ENCODE measurements at regions not wholly inside any gene's neighbourhood (a gene's known extent, or its start where the extent isn't known, plus 50 kb on each side); places are given as distances from the start of the nearest gene placed in this dataset.

DNA sequence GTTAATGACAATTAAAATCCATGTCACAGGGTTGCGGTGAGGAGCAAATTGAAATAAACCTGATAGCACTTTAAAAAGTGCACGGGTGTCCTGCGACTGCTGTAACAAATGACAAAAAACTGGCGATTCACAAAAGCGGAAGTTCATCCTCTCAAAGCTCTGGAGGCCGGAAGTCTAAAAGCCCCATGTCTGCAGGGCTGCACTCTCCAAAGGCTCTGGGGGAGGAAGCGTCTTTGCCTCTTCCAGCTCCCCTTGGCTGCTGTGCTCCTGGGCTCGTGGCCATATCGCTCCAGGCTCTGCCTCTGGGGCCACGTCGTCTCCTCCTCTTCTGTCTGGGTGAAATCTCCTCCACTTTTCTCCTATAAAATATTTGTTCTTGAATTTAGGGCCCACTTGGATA lies 273.9 kb upstream of the IRX2 start:
- no peak overlapping the region for H3K4me3 ChIP-seq (ENCODE audit: low read depth, low read length)
- H3K27ac ChIP-seq (ENCODE audit: low read depth, low read length), result no peak overlapping the region
- DNase-seq (ENCODE audit: low read depth, low spot score), result no peak
- H3K27me3 ChIP-seq (ENCODE audit: control insufficient read depth, insufficient read depth, low read length), result no peaks in the 10 kb centered on the region
- no peak for TF ChIP-seq CTCF (IDR thresholded peaks at IDR 0.05; ENCODE audit: low read depth, low read length)
- peaks cover 80% of the 10 kb centered on the region for H3K9me3 ChIP-seq (ENCODE audit: control insufficient read depth, insufficient read depth, low read length)
- CTCF ChIA-PET, result no interaction called here
- POLR2A ChIA-PET, result no interaction called here

- Histone ChIP-seq H3K27me3 (ENCODE audit: control insufficient read depth, insufficient read depth, low read length) (no peaks in the 10 kb centered on the region), H3K9me3 (ENCODE audit: control insufficient read depth, insufficient read depth, low read length) (peaks cover 81% of the 10 kb centered on the region), H3K4me3 (ENCODE audit: low read depth, low read length) (no peak overlapping the region), H3K27ac (ENCODE audit: low read depth, low read length) (no peak overlapping the region)
- TF ChIP-seq CTCF (IDR thresholded peaks at IDR 0.05; ENCODE audit: low read depth, low read length), result no peak
- DNase-seq (ENCODE audit: low read depth, low spot score), result no peak
- ChIA-PET POLR2A (no interaction called here), CTCF (no interaction called here)
Observed at GRCh38 chr5:3024976-3025375, 273.5 kb upstream of the IRX2 start.

DNA sequence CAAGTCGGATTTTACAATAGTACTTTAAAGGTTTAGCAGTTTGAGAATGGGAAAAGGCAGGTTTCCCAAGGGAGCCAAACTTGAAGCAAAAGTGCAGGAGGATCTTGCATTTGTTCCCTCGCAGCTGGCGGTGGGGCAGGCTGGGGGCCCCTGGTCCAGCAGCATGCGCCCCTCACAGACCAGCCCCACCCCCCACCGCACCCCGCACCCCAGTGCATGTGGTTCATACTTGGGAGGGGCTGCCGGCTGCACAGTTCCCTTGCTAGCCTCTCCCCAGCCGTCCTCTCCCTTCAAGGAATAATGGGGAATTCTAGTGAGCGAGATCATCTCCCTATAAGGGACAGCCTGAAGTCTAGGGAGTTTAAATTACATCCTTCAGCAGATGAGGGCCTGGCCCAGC lies 273.1 kb upstream of the IRX2 start:
- Histone ChIP-seq H3K9me3 (ENCODE audit: control insufficient read depth, insufficient read depth, low read length) (peaks cover 77% of the 10 kb centered on the region), H3K27me3 (ENCODE audit: control insufficient read depth, insufficient read depth, low read length) (no peaks in the 10 kb centered on the region), H3K4me3 (ENCODE audit: low read depth, low read length) (no peak overlapping the region), H3K27ac (ENCODE audit: low read depth, low read length) (no peak overlapping the region)
- no peak for TF ChIP-seq CTCF (IDR thresholded peaks at IDR 0.05; ENCODE audit: low read depth, low read length)
- CTCF ChIA-PET, result no interaction called here
- DNase-seq (ENCODE audit: low read depth, low spot score), result no peak
- POLR2A ChIA-PET, result no interaction called here

GRCh38 chr5:3024126-3024525 lies 272.6 kb upstream of the IRX2 start:
- DNase-seq (ENCODE audit: low read depth, low spot score), result no peak
- POLR2A ChIA-PET, result no interaction called here
- Histone ChIP-seq H3K4me3 (ENCODE audit: low read depth, low read length) (no peak overlapping the region), H3K27ac (ENCODE audit: low read depth, low read length) (no peak overlapping the region), H3K27me3 (ENCODE audit: control insufficient read depth, insufficient read depth, low read length) (no peaks in the 10 kb centered on the region), H3K9me3 (ENCODE audit: control insufficient read depth, insufficient read depth, low read length) (peaks cover 74% of the 10 kb centered on the region)
- CTCF ChIA-PET, result no interaction called here
- no peak for TF ChIP-seq CTCF (IDR thresholded peaks at IDR 0.05; ENCODE audit: low read depth, low read length)

- no peak overlapping the region for H3K27ac ChIP-seq (ENCODE audit: low read depth, low read length)
- ChIA-PET CTCF (no interaction called here), POLR2A (no interaction called here)
- H3K4me3 ChIP-seq (ENCODE audit: low read depth, low read length), result no peak overlapping the region
- H3K27me3 ChIP-seq (ENCODE audit: control insufficient read depth, insufficient read depth, low read length), result no peaks in the 10 kb centered on the region
- DNase-seq (ENCODE audit: low read depth, low spot score), result no peak
- H3K9me3 ChIP-seq (ENCODE audit: control insufficient read depth, insufficient read depth, low read length), result peaks cover 73% of the 10 kb centered on the region
- TF ChIP-seq CTCF (IDR thresholded peaks at IDR 0.05; ENCODE audit: low read depth, low read length), result no peak
Observed at GRCh38 chr5:3023656-3024055, 272.2 kb upstream of the IRX2 start.
